Activated naive CD4-positive, alpha-beta T cell treated with anti-CD3 and anti-CD28 coated beads, Interleukin-2, amount 10 ng/mL, durations not matched to agents 7 days and 5 days (primary cell): ENCODE measurements at regions not wholly inside any gene's neighbourhood (a gene's known extent, or its start where the extent isn't known, plus 50 kb on each side); places are given as distances from the start of the nearest gene placed in this dataset.

Experiments
- CTCF ChIA-PET: fragments of 350-600 bp; sonication (Branson Sonifier 250); formaldehyde crosslinking; loops from one replicate; lab custom pipeline; 2021; ENCODE audit warnings: antibody characterized with exemption; lab: Charles Lee
- DNase-seq: peaks from one replicate; pipeline ENCODE4 v3.0.0-alpha.2; 2020
- H3K27ac Mint-ChIP-seq: one replicate; pipeline ENCODE4 v1.8.0; 2021; ENCODE audit warnings: mild to moderate bottlenecking, moderate library complexity, mixed read lengths
- H3K27me3 Mint-ChIP-seq: one replicate; pipeline ENCODE4 v1.8.0; 2021; ENCODE audit warnings: mild to moderate bottlenecking, mixed read lengths
- H3K36me3 Mint-ChIP-seq: one replicate; pipeline ENCODE4 v1.8.0; 2021; ENCODE audit warnings: mixed read lengths
- H3K4me1 Mint-ChIP-seq: one replicate; pipeline ENCODE4 v1.8.0; 2021; ENCODE audit warnings: mixed read lengths
- H3K4me3 Mint-ChIP-seq: one replicate; pipeline ENCODE4 v1.8.0; 2021; ENCODE audit warnings: mild to moderate bottlenecking, moderate library complexity, mixed read lengths
- H3K9me3 Mint-ChIP-seq: one replicate; pipeline ENCODE4 v1.8.0; 2021; ENCODE audit warnings: mixed read lengths

DNA sequence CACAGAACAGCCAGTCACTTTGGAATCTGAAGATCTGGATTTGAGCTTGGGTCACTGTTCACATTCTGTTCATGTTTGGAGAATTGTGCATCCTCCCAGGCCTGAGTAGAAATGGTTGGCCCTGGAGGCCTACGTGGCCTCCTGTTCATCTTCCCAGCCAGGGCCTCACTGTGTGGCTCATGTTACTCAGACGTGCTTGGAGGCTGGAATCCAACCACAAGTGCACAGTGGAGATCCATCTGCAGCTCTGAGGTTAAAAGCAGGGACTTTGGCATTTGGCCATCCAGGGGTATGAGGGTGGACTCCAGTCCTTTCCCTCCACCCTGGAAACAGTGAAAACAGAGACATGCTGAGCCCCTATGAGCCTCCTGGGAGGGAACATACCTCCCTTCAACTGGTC lies 709.0 kb upstream of the IGFBP3 start:
- Mint-ChIP-seq H3K36me3 (no peaks in the 10 kb centered on the region), H3K27me3 (no peaks in the 10 kb centered on the region), H3K9me3 (peaks cover 6% of the 10 kb centered on the region), H3K4me1 (no peaks in the 10 kb centered on the region), H3K27ac (no peak overlapping the region), H3K4me3 (no peak overlapping the region)
- CTCF ChIA-PET: no interaction called here
- no peak for DNase-seq

DNA sequence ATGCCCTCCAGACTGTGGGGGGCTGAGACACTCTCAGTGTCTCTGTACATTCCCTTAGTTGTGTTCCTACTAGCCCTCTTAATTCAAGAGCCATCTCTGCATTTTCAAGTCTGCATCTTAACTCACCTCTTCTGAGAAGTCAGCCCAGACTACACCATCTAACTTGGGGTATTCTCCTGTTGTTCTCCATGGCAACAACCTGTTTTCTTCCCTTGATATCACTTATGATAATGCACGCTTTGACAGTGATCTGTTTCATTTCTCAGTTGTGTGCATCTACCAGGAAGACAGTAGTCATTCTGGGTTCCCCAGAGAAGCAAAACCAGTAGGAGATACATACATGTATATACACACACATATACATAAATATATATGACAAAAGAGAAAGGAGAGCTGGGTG lies 707.3 kb upstream of the IGFBP3 start:
- Mint-ChIP-seq H3K9me3 (peaks cover 4% of the 10 kb centered on the region), H3K36me3 (no peaks in the 10 kb centered on the region), H3K27me3 (no peaks in the 10 kb centered on the region), H3K4me1 (no peaks in the 10 kb centered on the region), H3K4me3 (no peak overlapping the region), H3K27ac (no peak overlapping the region)
- no peak for DNase-seq
- CTCF ChIA-PET: no interaction called here

GRCh38 chr7:46626691-46627310 lies 705.7 kb upstream of the IGFBP3 start:
- Mint-ChIP-seq H3K27me3 (no peaks in the 10 kb centered on the region), H3K36me3 (no peaks in the 10 kb centered on the region), H3K4me1 (no peaks in the 10 kb centered on the region), H3K9me3 (peaks cover 4% of the 10 kb centered on the region), H3K27ac (no peak overlapping the region), H3K4me3 (no peak overlapping the region)
- no peak for DNase-seq
- CTCF ChIA-PET: no interaction called here

- DNase-seq: no peak
Observed at GRCh38 chr7:46626261-46626660, 705.2 kb upstream of the IGFBP3 start.

DNA sequence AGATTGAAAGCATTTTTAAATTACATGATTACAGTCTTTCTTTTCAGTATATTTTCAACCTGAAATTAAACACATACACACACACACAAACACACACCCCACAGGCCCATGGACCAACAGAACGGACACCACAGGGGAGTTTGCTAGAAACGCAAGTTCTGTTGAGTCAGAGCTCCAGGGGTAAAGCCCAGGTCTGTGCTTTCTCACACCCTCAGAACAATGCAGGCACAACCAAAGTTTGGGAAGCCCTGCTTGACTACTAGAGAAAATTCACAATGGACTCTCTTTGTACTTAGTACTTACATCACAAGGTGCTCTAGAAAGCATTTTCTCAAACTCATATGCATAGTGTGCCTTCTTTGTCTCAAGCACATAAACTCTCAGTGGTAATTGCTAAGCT lies 704.0 kb upstream of the IGFBP3 start:
- Mint-ChIP-seq H3K27me3 (no peaks in the 10 kb centered on the region), H3K9me3 (peaks cover 4% of the 10 kb centered on the region), H3K4me1 (no peaks in the 10 kb centered on the region), H3K4me3 (no peak overlapping the region), H3K27ac (no peak overlapping the region), H3K36me3 (no peaks in the 10 kb centered on the region)
- no peak for DNase-seq
- CTCF ChIA-PET: no interaction called here

More at GRCh38 chr7:46626261-46626660, 705.2 kb upstream of the IGFBP3 start:
- Mint-ChIP-seq H3K27me3 (no peaks in the 10 kb centered on the region), H3K4me1 (no peaks in the 10 kb centered on the region), H3K27ac (no peak overlapping the region), H3K4me3 (no peak overlapping the region), H3K36me3 (no peaks in the 10 kb centered on the region), H3K9me3 (peaks cover 4% of the 10 kb centered on the region)
- CTCF ChIA-PET: no interaction called here

- no peak for DNase-seq
- no peaks in the 10 kb centered on the region for H3K9me3 Mint-ChIP-seq
- no peak overlapping the region for H3K4me3 Mint-ChIP-seq
- no peaks in the 10 kb centered on the region for H3K36me3 Mint-ChIP-seq
- no peaks in the 10 kb centered on the region for H3K4me1 Mint-ChIP-seq
- H3K27me3 Mint-ChIP-seq: no peaks in the 10 kb centered on the region
- H3K27ac Mint-ChIP-seq: no peak overlapping the region
- CTCF ChIA-PET: no interaction called here
Observed at GRCh38 chr7:46622251-46622650, 701.2 kb upstream of the IGFBP3 start.

- Mint-ChIP-seq H3K36me3 (no peaks in the 10 kb centered on the region), H3K27ac (no peak overlapping the region), H3K4me1 (no peaks in the 10 kb centered on the region), H3K27me3 (no peaks in the 10 kb centered on the region), H3K4me3 (no peak overlapping the region), H3K9me3 (no peaks in the 10 kb centered on the region)
- no peak for DNase-seq
- CTCF ChIA-PET: no interaction called here
Observed at GRCh38 chr7:46619723-46620310, 698.7 kb upstream of the IGFBP3 start.

DNA sequence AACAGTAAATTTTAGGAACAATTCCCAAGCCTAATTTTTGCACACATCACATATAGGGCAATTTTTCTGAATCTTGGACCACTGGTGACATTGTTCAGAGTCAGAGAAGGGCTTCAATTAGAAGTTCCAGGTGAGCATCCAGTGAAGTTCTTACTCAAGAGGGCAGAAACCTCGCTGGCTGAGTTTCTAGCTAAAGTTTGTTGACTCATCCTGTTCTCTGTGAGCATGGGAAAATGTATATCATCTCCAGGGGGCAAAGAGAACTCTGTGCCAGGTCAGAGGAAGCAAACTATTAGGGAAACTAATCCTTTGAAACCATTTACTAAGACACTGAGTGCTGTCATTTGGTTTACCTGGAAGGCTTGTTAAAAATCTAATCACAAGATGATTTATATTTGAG lies 695.6 kb upstream of the IGFBP3 start:
- CTCF ChIA-PET: no interaction called here
- Mint-ChIP-seq H3K4me1 (no peaks in the 10 kb centered on the region), H3K36me3 (no peaks in the 10 kb centered on the region), H3K27ac (no peak overlapping the region), H3K27me3 (no peaks in the 10 kb centered on the region), H3K4me3 (no peak overlapping the region), H3K9me3 (peaks cover 2% of the 10 kb centered on the region)
- DNase-seq: no peak

- Mint-ChIP-seq H3K36me3 (no peaks in the 10 kb centered on the region), H3K9me3 (peaks cover 2% of the 10 kb centered on the region), H3K27ac (no peak overlapping the region), H3K4me1 (no peaks in the 10 kb centered on the region), H3K27me3 (no peaks in the 10 kb centered on the region), H3K4me3 (no peak overlapping the region)
- DNase-seq: no peak
- CTCF ChIA-PET: no interaction called here
Observed at GRCh38 chr7:46613551-46613950, 692.5 kb upstream of the IGFBP3 start.

- DNase-seq: no peak
- CTCF ChIA-PET: no interaction called here
- H3K4me1 Mint-ChIP-seq: no peaks in the 10 kb centered on the region
Observed at GRCh38 chr7:46613116-46613515, 692.0 kb upstream of the IGFBP3 start.

DNA sequence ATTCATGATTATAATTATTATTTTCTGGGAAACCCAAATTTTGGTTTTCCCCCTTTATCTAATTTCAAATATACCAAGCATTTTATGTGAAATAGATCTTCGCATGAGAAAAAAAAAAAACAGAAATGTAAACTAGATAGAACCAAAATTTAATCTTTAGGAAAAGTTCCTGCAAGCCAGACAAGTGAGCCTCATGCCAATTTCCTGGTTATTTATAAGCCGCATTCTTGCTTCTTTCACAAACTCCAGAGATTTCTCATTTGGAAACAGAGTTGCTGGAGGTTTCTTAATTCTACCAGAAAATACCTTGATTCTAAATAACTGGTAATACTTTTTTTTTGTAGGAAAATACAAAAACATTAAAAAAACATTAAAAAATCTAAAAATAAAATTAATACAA lies 690.4 kb upstream of the IGFBP3 start:
- Mint-ChIP-seq H3K27me3 (no peaks in the 10 kb centered on the region), H3K27ac (no peak overlapping the region), H3K36me3 (no peaks in the 10 kb centered on the region), H3K4me3 (no peak overlapping the region), H3K4me1 (no peaks in the 10 kb centered on the region), H3K9me3 (peaks cover 2% of the 10 kb centered on the region)
- CTCF ChIA-PET: no interaction called here
- no peak for DNase-seq

More at GRCh38 chr7:46613116-46613515, 692.0 kb upstream of the IGFBP3 start:
- Mint-ChIP-seq H3K27ac (no peak overlapping the region), H3K9me3 (peaks cover 2% of the 10 kb centered on the region), H3K4me3 (no peak overlapping the region), H3K27me3 (no peaks in the 10 kb centered on the region), H3K36me3 (no peaks in the 10 kb centered on the region)

DNA sequence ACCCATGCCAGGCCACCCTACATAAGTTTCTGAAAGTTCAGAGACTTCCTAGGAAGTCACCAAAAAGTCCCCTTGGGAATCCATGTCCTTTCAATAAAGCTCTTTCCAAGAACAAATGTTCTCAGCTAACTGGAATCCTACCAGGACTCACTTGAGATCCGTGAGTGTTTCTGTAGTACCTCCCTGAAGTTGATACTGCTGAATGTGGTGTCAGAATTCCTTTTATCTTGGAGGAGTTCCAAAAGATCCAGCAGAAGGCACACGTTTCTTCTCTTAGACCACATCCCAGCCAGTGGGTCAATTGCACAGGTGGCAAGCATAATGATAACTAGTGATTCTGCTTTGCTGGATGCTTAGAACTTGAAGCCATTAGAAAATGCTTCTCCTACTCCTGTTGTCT lies 689.7 kb upstream of the IGFBP3 start:
- no peaks in the 10 kb centered on the region for H3K27me3 Mint-ChIP-seq
- no peaks in the 10 kb centered on the region for H3K36me3 Mint-ChIP-seq
- no peaks in the 10 kb centered on the region for H3K4me1 Mint-ChIP-seq
- no peak overlapping the region for H3K27ac Mint-ChIP-seq
- H3K9me3 Mint-ChIP-seq: peaks cover 2% of the 10 kb centered on the region
- CTCF ChIA-PET: no interaction called here
- DNase-seq: no peak
- H3K4me3 Mint-ChIP-seq: no peak overlapping the region

DNA sequence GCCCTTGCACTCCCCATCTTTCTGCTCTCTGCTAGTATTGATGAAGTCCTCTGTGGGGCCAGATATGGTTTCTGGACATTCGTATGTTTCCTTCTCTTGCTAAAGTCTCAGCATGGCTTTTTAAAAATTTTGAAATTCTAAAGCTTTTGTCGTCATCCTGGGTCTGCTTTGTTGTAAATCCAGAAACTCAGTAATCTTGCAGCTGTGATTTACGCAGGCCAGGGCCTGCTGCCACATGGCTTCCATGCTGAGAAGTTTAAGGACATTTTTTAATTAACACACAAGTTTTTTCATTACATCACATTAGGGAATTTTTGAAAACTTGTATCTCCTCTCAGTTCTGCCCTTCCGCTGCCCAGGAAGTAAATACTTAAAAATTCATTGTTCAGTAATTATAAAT lies 686.1 kb upstream of the IGFBP3 start:
- no peaks in the 10 kb centered on the region for H3K4me1 Mint-ChIP-seq
- H3K27ac Mint-ChIP-seq: no peak overlapping the region
- no peaks in the 10 kb centered on the region for H3K27me3 Mint-ChIP-seq
- no peak for DNase-seq
- H3K4me3 Mint-ChIP-seq: no peak overlapping the region
- no peaks in the 10 kb centered on the region for H3K36me3 Mint-ChIP-seq
- H3K9me3 Mint-ChIP-seq: no peaks in the 10 kb centered on the region
- CTCF ChIA-PET: no interaction called here

- CTCF ChIA-PET: no interaction called here
- H3K36me3 Mint-ChIP-seq: no peaks in the 10 kb centered on the region
- H3K4me3 Mint-ChIP-seq: no peak overlapping the region
- no peaks in the 10 kb centered on the region for H3K9me3 Mint-ChIP-seq
- no peaks in the 10 kb centered on the region for H3K27me3 Mint-ChIP-seq
- no peak for DNase-seq
- no peaks in the 10 kb centered on the region for H3K4me1 Mint-ChIP-seq
- no peak overlapping the region for H3K27ac Mint-ChIP-seq
Observed at GRCh38 chr7:46606761-46607160, 685.7 kb upstream of the IGFBP3 start.

DNA sequence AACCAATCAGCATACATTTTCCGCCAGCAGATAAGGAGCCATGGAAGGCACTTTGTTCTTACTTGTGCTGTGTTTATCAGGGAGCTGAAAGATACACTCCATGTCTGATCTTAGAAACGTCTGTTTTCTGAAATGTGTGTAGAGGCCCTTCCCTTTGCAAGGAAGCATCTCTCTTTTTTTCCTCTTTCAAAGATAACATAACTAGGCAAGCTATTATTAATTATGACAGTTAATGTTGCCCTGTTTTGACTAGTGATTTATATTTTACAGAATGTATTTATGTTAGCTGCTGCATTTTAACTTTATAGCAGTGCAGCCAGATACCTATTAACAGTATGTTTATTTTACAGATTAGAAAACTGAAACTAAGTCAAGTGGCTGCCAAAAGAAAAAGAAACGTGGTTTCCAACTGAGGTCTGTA lies 683.2 kb upstream of the IGFBP3 start:
- H3K27me3 Mint-ChIP-seq: no peaks in the 10 kb centered on the region
- H3K4me1 Mint-ChIP-seq: no peaks in the 10 kb centered on the region
- CTCF ChIA-PET: no interaction called here
- H3K27ac Mint-ChIP-seq: no peak overlapping the region
- H3K9me3 Mint-ChIP-seq: no peaks in the 10 kb centered on the region
- DNase-seq: no peak
- H3K36me3 Mint-ChIP-seq: no peaks in the 10 kb centered on the region
- no peak overlapping the region for H3K4me3 Mint-ChIP-seq
